Nephron (organoid): ENCODE measurements at regions not wholly inside any gene's neighbourhood (a gene's known extent, or its start where the extent isn't known, plus 50 kb on each side); places are given as distances from the start of the nearest gene placed in this dataset.

Experiments used
- H3K27ac Mint-ChIP-seq, 3 experiments: 2 replicates each; pipeline ENCODE4 v1.8.0; 2020; ENCODE audit warnings: mixed read lengths in 3 of 3, mild to moderate bottlenecking in 2 of 3, moderate library complexity in 1 of 3
- H3K27me3 Mint-ChIP-seq: 2 replicates; pipeline ENCODE4 v1.8.0; 2021; ENCODE audit warnings: low read depth, mild to moderate bottlenecking, moderate library complexity, mixed read lengths
- H3K36me3 Mint-ChIP-seq: 2 replicates; pipeline ENCODE4 v1.8.0; 2020; ENCODE audit warnings: low read depth, mixed read lengths
- H3K4me1 Mint-ChIP-seq: 2 replicates; pipeline ENCODE4 v1.8.0; 2020; ENCODE audit warnings: mixed read lengths
- H3K4me3 Mint-ChIP-seq, 3 experiments: 2 replicates each; pipeline ENCODE4 v1.8.0; 2020; ENCODE audit warnings: mild to moderate bottlenecking in 3 of 3, mixed read lengths in 3 of 3, moderate library complexity in 2 of 3
- H3K9me3 Mint-ChIP-seq: 2 replicates; pipeline ENCODE4 v1.8.0; 2020; ENCODE audit warnings: mixed read lengths
- TF ChIP-seq, protein P1 (sequence below), 3 experiments: fragments of 200-600 bp; sonication (generic); IDR thresholded peaks; one replicate each; pipeline ENCODE4 v1.5.0; 2021; ENCODE audit warnings: antibody characterized with exemption in 3 of 3; ENCODE audit not compliant: unreplicated experiment in 3 of 3

- Mint-ChIP-seq H3K36me3 (no peaks in the 10 kb centered on the region), H3K27ac (peak overlapping the region; percentile 67 to 91 (median 87)), H3K4me1 (peaks cover 24% of the 10 kb centered on the region), H3K27me3 (no peaks in the 10 kb centered on the region), H3K4me3 (peak overlapping the region; percentile 45 to 70 (median 54)), H3K9me3 (no peaks in the 10 kb centered on the region)
- TF ChIP-seq, protein P1, sequence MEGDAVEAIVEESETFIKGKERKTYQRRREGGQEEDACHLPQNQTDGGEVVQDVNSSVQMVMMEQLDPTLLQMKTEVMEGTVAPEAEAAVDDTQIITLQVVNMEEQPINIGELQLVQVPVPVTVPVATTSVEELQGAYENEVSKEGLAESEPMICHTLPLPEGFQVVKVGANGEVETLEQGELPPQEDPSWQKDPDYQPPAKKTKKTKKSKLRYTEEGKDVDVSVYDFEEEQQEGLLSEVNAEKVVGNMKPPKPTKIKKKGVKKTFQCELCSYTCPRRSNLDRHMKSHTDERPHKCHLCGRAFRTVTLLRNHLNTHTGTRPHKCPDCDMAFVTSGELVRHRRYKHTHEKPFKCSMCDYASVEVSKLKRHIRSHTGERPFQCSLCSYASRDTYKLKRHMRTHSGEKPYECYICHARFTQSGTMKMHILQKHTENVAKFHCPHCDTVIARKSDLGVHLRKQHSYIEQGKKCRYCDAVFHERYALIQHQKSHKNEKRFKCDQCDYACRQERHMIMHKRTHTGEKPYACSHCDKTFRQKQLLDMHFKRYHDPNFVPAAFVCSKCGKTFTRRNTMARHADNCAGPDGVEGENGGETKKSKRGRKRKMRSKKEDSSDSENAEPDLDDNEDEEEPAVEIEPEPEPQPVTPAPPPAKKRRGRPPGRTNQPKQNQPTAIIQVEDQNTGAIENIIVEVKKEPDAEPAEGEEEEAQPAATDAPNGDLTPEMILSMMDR (IDR thresholded peaks at IDR 0.05; ENCODE audit: unreplicated experiment in 3 of 3): no peak
These were observed 79.8 kb upstream of the SCAF8 start for GRCh38 chr6:154653385-154653784.

DNA sequence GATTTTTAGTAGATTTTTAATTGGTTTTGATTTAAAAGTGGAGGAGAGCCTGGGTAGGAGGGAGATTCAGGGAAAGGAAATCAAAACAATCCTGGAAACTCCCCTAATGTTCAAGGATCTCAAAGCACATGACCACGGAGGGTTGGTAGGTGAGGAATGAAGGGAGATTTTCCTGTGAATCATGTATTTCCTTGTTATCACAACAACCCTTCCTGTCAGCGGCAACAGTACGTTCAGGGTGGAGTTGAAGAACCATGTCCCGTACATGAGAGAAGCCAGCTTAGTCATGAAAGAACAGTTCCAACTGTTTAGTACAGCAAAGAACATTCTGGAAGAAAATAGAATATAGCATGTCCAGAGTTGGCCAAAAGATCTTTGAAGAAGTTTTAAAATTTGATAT lies 79.4 kb upstream of the SCAF8 start:
- Mint-ChIP-seq H3K27ac (peak overlapping the region; percentile 67 to 91 (median 87)), H3K27me3 (no peaks in the 10 kb centered on the region), H3K36me3 (no peaks in the 10 kb centered on the region), H3K4me3 (peak overlapping the region; percentile 45 to 70 (median 54)), H3K4me1 (peaks cover 24% of the 10 kb centered on the region), H3K9me3 (no peaks in the 10 kb centered on the region)
- TF ChIP-seq, protein P1 (IDR thresholded peaks at IDR 0.05; ENCODE audit: unreplicated experiment in 3 of 3): no peak

DNA sequence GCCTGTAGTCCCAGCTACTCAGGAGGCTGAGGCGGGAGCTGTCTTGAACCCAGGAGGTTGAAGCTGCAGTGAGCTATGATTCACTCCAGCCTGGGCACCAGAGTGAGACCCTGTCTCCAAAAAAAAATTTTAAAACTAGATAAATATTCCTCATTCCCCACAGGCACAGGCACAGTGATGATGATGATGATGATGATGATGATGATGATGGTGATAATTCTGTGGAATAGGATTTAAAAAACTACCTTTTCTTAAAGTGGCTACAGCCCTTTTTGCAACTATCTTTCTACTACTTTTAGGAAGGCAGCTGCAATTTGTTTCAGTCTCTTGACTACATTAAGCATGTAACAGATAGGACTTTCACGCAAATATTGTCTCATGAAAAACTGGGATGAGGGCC lies 76.6 kb upstream of the SCAF8 start:
- no peaks in the 10 kb centered on the region for H3K27me3 Mint-ChIP-seq
- no peaks in the 10 kb centered on the region for H3K36me3 Mint-ChIP-seq
- H3K4me1 Mint-ChIP-seq: peaks cover 19% of the 10 kb centered on the region
- H3K27ac Mint-ChIP-seq: no peak overlapping the region
- H3K4me3 Mint-ChIP-seq: no peak overlapping the region
- H3K9me3 Mint-ChIP-seq: no peaks in the 10 kb centered on the region
- TF ChIP-seq, protein P1 (IDR thresholded peaks at IDR 0.05; ENCODE audit: unreplicated experiment in 3 of 3): no peak

- H3K27ac Mint-ChIP-seq: no peak overlapping the region
- TF ChIP-seq, protein P1 (IDR thresholded peaks at IDR 0.05; ENCODE audit: unreplicated experiment in 3 of 3): no peak
- H3K4me1 Mint-ChIP-seq: no peaks in the 10 kb centered on the region
- H3K27me3 Mint-ChIP-seq: no peaks in the 10 kb centered on the region
- no peaks in the 10 kb centered on the region for H3K36me3 Mint-ChIP-seq
- H3K4me3 Mint-ChIP-seq: no peak overlapping the region
- no peaks in the 10 kb centered on the region for H3K9me3 Mint-ChIP-seq
These were observed 71.4 kb upstream of the SCAF8 start for GRCh38 chr6:154661768-154662167.

GRCh38 chr6:154664287-154664686 lies 68.9 kb upstream of the SCAF8 start:
- TF ChIP-seq, protein P1 (IDR thresholded peaks at IDR 0.05; ENCODE audit: unreplicated experiment in 3 of 3): no peak
- Mint-ChIP-seq H3K27me3 (no peaks in the 10 kb centered on the region), H3K4me3 (no peak overlapping the region), H3K36me3 (no peaks in the 10 kb centered on the region), H3K9me3 (no peaks in the 10 kb centered on the region), H3K27ac (no peak overlapping the region), H3K4me1 (no peaks in the 10 kb centered on the region)

DNA sequence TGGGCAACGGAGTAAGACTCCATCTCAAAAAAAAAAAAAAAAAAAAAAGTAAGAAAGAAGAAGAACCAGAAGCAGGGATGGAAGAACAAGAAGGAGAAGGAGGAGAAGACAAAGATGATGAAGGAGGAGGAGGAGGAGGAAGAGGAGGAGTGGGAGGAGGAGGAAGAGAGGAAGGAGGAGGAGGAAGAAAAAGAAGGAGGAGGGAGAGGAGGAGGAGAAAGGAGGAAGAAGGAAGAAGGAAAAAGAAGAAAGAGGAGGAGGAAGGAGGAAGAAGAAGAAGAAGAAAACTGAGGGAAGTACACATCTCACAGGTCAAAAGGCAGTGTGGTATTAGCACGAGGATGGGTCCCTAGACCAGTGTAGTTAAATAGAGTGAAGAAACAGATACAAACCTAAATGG lies 65.1 kb upstream of the SCAF8 start:
- Mint-ChIP-seq H3K4me3 (no peak overlapping the region), H3K27ac (no peak overlapping the region), H3K36me3 (no peaks in the 10 kb centered on the region), H3K4me1 (no peaks in the 10 kb centered on the region), H3K27me3 (no peaks in the 10 kb centered on the region), H3K9me3 (no peaks in the 10 kb centered on the region)
- TF ChIP-seq, protein P1 (IDR thresholded peaks at IDR 0.05; ENCODE audit: unreplicated experiment in 3 of 3): no peak
